GM12878 (cell line): ENCODE measurements at regions not wholly inside any gene's neighbourhood (a gene's known extent, or its start where the extent isn't known, plus 50 kb on each side); places are given as distances from the start of the nearest gene placed in this dataset.

Experiments
- ATAC-seq: fragments of 200-7000 bp; cut with Tn5 transposase; 3 replicates; pipeline ENCODE4 v1.9.1; 2020; ENCODE audit warnings: mild to moderate bottlenecking, moderate library complexity
- BruUV-seq: library from RNA; stranded (reverse); fragments of 400-500 nt; replicated peaks from 2 replicates; lab custom pipeline; 2021; lab: Mats Ljungman, UMichigan
- CTCF ChIA-PET: fragments of 300-600 bp; sonication (Branson Sonifier 250); formaldehyde crosslinking; extraction: SDS; loops from one replicate; lab custom pipeline; 2021; ENCODE audit warnings: inconsistent platforms; lab: Yijun Ruan, JAX
- POLR2A ChIA-PET: fragments of 350-600 bp; formaldehyde crosslinking; extraction: SDS; loops from one replicate; lab custom pipeline; 2021; ENCODE audit warnings: inconsistent platforms; lab: Charles Lee
- RAD21 ChIA-PET: fragments of 300-600 bp; sonication (Branson Sonifier 250); formaldehyde crosslinking; loops from one replicate; lab custom pipeline; 2023; ENCODE audit warnings: antibody characterized with exemption; ENCODE audit not compliant: unreplicated experiment; lab: Charles Lee
- SMC1A ChIA-PET: fragments of 300-600 bp; sonication (Branson Sonifier 250); formaldehyde crosslinking; loops from one replicate; lab custom pipeline; 2023; ENCODE audit not compliant: unreplicated experiment, uncharacterized antibody; lab: Charles Lee
- DNase-seq: peaks from one replicate; pipeline ENCODE4 v3.0.0-alpha.2; 2011; ENCODE audit warnings: low read depth, low spot score
- FAIRE-seq: peaks from 3 replicates; lab custom pipeline; 2011; peaks lifted over from hg19 to GRCh38; lab: Jason Lieb, UNC
- H2AFZ ChIP-seq: 2 replicates; pipeline ENCODE4 v1.6.0; 2011; ENCODE audit warnings: low read depth, low read length, control low read depth; ENCODE audit not compliant: control insufficient read depth
- H3K27ac ChIP-seq: 2 replicates; pipeline ENCODE4 v1.5.1; 2011; ENCODE audit warnings: control low read depth; ENCODE audit not compliant: control insufficient read depth, insufficient read depth
- H3K27me3 ChIP-seq, 2 experiments: replicated peaks in 1 of 2; 2 replicates each; pipeline versions ENCODE4 v1.6.0 to v1.6.1; 2011; ENCODE audit warnings: low read length in 1 of 2; ENCODE audit not compliant: control insufficient read depth in 2 of 2, insufficient read depth in 2 of 2
- H3K36me3 ChIP-seq, 2 experiments: 2 replicates each; pipeline ENCODE4 v1.5.1; 2011; ENCODE audit warnings: low read length in 1 of 2; ENCODE audit not compliant: control insufficient read depth in 2 of 2, insufficient read depth in 2 of 2
- H3K4me1 ChIP-seq: 2 replicates; pipeline ENCODE4 v1.6.1; 2011; ENCODE audit warnings: mild to moderate bottlenecking, low read length, moderate library complexity, mixed read lengths; ENCODE audit not compliant: control insufficient read depth, insufficient read depth
- H3K4me2 ChIP-seq: 2 replicates; pipeline ENCODE4 v1.6.0; 2011; ENCODE audit warnings: control low read depth; ENCODE audit not compliant: control insufficient read depth, insufficient read depth
- H3K4me3 ChIP-seq: fragments of 200-600 bp; sonication (generic); 2 replicates; pipeline ENCODE4 v1.5.1; 2016
- H3K79me2 ChIP-seq: 2 replicates; pipeline ENCODE4 v1.6.0; 2011; ENCODE audit warnings: low read length; ENCODE audit not compliant: control insufficient read depth, insufficient read depth
- H3K9ac ChIP-seq: 2 replicates; pipeline ENCODE4 v1.8.0; 2011; ENCODE audit warnings: low read length, control low read depth, mixed read lengths; ENCODE audit not compliant: control insufficient read depth, insufficient read depth
- H3K9me3 ChIP-seq: replicated peaks from 3 replicates; pipeline ENCODE4 v1.5.1; 2011; ENCODE audit warnings: mild to moderate bottlenecking, low read length; ENCODE audit not compliant: control insufficient read depth, insufficient read depth
- H4K20me1 ChIP-seq: 2 replicates; pipeline ENCODE4 v1.6.0; 2011; ENCODE audit not compliant: control insufficient read depth, insufficient read depth
- ESRRA ChIP-seq: IDR thresholded peaks from 2 replicates; pipeline ENCODE4 v1.6.1; 2012; ENCODE audit warnings: mild to moderate bottlenecking, low read length, improper control_type of control experiment
- IKZF1 ChIP-seq: fragments of 450-650 bp; conservative IDR thresholded peaks from 2 replicates; pipeline ENCODE4 v1.6.1; 2017; ENCODE audit warnings: antibody characterized with exemption, mild to moderate bottlenecking
- MXI1 ChIP-seq: fragments of 150-350 bp; IDR thresholded peaks from 2 replicates; pipeline ENCODE4 v1.6.1; 2011; ENCODE audit warnings: low read depth, mild to moderate bottlenecking, inconsistent platforms, low read length, improper control_type of control experiment
- NRF1 ChIP-seq: conservative IDR thresholded peaks from 2 replicates; pipeline ENCODE4 v1.6.1; 2011; ENCODE audit warnings: mild to moderate bottlenecking, low read depth, low read length, improper control_type of control experiment
- PKNOX1 ChIP-seq: fragments of 450-650 bp; IDR thresholded peaks from 2 replicates; pipeline ENCODE4 v1.6.1; 2016; ENCODE audit warnings: mild to moderate bottlenecking
- POLR2A ChIP-seq: IDR thresholded peaks from 2 replicates; pipeline ENCODE4 v1.6.1; 2011; ENCODE audit warnings: low read depth, mild to moderate bottlenecking, low read length
- SIN3A ChIP-seq: IDR thresholded peaks from 2 replicates; pipeline ENCODE4 v1.6.1; 2012; ENCODE audit warnings: low read depth, low read length, improper control_type of control experiment
- SMAD1 ChIP-seq: fragments of 450-650 bp; IDR thresholded peaks from 2 replicates; pipeline ENCODE4 v1.6.1; 2018; ENCODE audit warnings: mild to moderate bottlenecking, low read depth; ENCODE audit not compliant: partially characterized antibody
- SREBF2 ChIP-seq: IDR thresholded peaks from 2 replicates; pipeline ENCODE4 v1.6.1; 2012; ENCODE audit warnings: mild to moderate bottlenecking, low read length
- USF1 ChIP-seq: IDR thresholded peaks from 2 replicates; pipeline ENCODE4 v1.6.1; 2011; ENCODE audit warnings: borderline replicate concordance, low read depth, mild to moderate bottlenecking, moderate library complexity, mixed read lengths, low read length; ENCODE audit not compliant: insufficient read depth; ENCODE audit errors: extremely low read length
- ZNF274 ChIP-seq: IDR thresholded peaks from one replicate; pipeline ENCODE4 v1.8.0; 2011; ENCODE audit not compliant: insufficient read length, insufficient read depth
- ZNF384 ChIP-seq: IDR thresholded peaks from 2 replicates; pipeline ENCODE4 v1.6.1; 2012; ENCODE audit warnings: low read depth, mild to moderate bottlenecking, low read length, improper control_type of control experiment, borderline replicate concordance
- ZNF592 ChIP-seq: fragments of 450-650 bp; IDR thresholded peaks from 2 replicates; pipeline ENCODE4 v1.6.1; 2017; ENCODE audit warnings: mild to moderate bottlenecking, moderate library complexity
- WGBS: methylation state at CpG from one replicate; pipeline ENCODE4 v1.1.6; 2016; ENCODE audit warnings: low lambda C conversion rate; ENCODE audit not compliant: insufficient replicate concordance, insufficient coverage; ENCODE audit errors: missing lambda C conversion rate; 5-methylcytosine and 5-hydroxymethylcytosine counted together
- in situ Hi-C: fragments of 300-500 bp; cut with MboI; formaldehyde crosslinking; loops from 9 replicates; pipeline ENCODE4 v1.14.3; 2018; ENCODE audit warnings: mixed read lengths
- intact Hi-C: fragments of 100-400 bp; cut with micrococcal nuclease; formaldehyde crosslinking; loops from one replicate; pipeline ENCODE4 v1.14.2; 2022; ENCODE audit not compliant: unreplicated experiment

GRCh38 chr15:62250186-62250585 lies 85.1 kb upstream of the C2CD4B start:
- Histone ChIP-seq H3K27ac (no peak overlapping the region), H3K36me3 (no peaks in the 10 kb centered on the region), H2AFZ (no peak overlapping the region), H3K9me3 (no peaks in the 10 kb centered on the region), H3K9ac (no peak overlapping the region), H3K4me2 (no peak overlapping the region), H3K4me1 (no peaks in the 10 kb centered on the region), H3K27me3 (no peaks in the 10 kb centered on the region; a peak in 1 of 4 replicates), H4K20me1 (no peaks in the 10 kb centered on the region), H3K79me2 (no peaks in the 10 kb centered on the region), H3K4me3 (no peak overlapping the region)
- ChIA-PET RAD21 (no interaction called here), SMC1A (no interaction called here), CTCF (no interaction called here), POLR2A (no interaction called here)
- intact Hi-C loops (loop anchor here (5.0 kb wide), 1 partner anchor 378 kb away; no protein-coding TSS in a partner anchor), in situ Hi-C loops (no loop called here)
- no peak for DNase-seq
- 56% methylated on average over 8 of the region's 8 CpGs for WGBS
- TF ChIP-seq USF1: no peak
- no peak for TF ChIP-seq IKZF1
- no peak for ATAC-seq
- FAIRE-seq: no peak
- no TSS peak for BruUV-seq

GRCh38 chr15:62250978-62251377 lies 85.9 kb upstream of the C2CD4B start:
- H3K27ac ChIP-seq: no peak overlapping the region
- H3K27me3 ChIP-seq: no peaks in the 10 kb centered on the region; a peak in 1 of 4 replicates
- in situ Hi-C loops: no loop called here
- intact Hi-C loops: loop anchor here (5.0 kb wide), 1 partner anchor 379 kb away; no protein-coding TSS in a partner anchor
- no peak for ATAC-seq
- no peak overlapping the region for H3K9ac ChIP-seq
- H3K4me1 ChIP-seq: no peaks in the 10 kb centered on the region
- DNase-seq: no peak
- no TSS peak for BruUV-seq
- CTCF ChIA-PET: no interaction called here
- no peak overlapping the region for H3K4me3 ChIP-seq
- POLR2A ChIA-PET: no interaction called here
- no peaks in the 10 kb centered on the region for H3K9me3 ChIP-seq
- SMC1A ChIA-PET: no interaction called here
- RAD21 ChIA-PET: interaction anchor here (0.5 kb wide), 1 partner anchor 173 kb away, joined by 3 read pairs; no protein-coding TSS in a partner anchor
- no peak overlapping the region for H3K4me2 ChIP-seq
- H3K79me2 ChIP-seq: no peaks in the 10 kb centered on the region
- H4K20me1 ChIP-seq: no peaks in the 10 kb centered on the region
- FAIRE-seq: no peak
- H3K36me3 ChIP-seq: no peaks in the 10 kb centered on the region
- H2AFZ ChIP-seq: no peak overlapping the region
- 41% methylated on average over 6 of the region's 6 CpGs for WGBS
- TF ChIP-seq PKNOX1: no peak
- no peak for TF ChIP-seq ZNF592
- TF ChIP-seq SIN3A: no peak
- TF ChIP-seq ZNF384: no peak
- no peak for TF ChIP-seq SREBF2
- TF ChIP-seq NRF1: no peak
- TF ChIP-seq ZNF274: no peak
- no peak for TF ChIP-seq MXI1
- TF ChIP-seq ESRRA: no peak
- no peak for TF ChIP-seq POLR2A
- TF ChIP-seq SMAD1: no peak
